Epidermal melanocyte (primary cell): ENCODE measurements at regions not wholly inside any gene's neighbourhood (a gene's known extent, or its start where the extent isn't known, plus 50 kb on each side); places are given as distances from the start of the nearest gene placed in this dataset.

Experiments used
- DNase-seq: peaks from one replicate; pipeline ENCODE4 v3.0.0; 2011; ENCODE audit warnings: low spot score; ENCODE audit not compliant: insufficient read length

- DNase-seq = no peak
Measured at GRCh38 chr9:108516391-108516790, 339.4 kb downstream of the ACTL7B start.

- no peak for DNase-seq
Measured at GRCh38 chr9:108515856-108516255, 339.9 kb downstream of the ACTL7B start.

GRCh38 chr9:108512426-108513173, 343.2 kb downstream of the ACTL7B start:
- no peak for DNase-seq

- DNase-seq = no peak
Measured at GRCh38 chr9:108511307-108511706, 344.5 kb downstream of the ACTL7B start.

GRCh38 chr9:108496846-108497245, 358.9 kb downstream of the ACTL7B start:
- DNase-seq = no peak

GRCh38 chr9:108489567-108489966, 366.2 kb downstream of the ACTL7B start:
- DNase-seq = no peak

- DNase-seq = no peak
Measured at GRCh38 chr9:108486831-108487230, 369.0 kb downstream of the ACTL7B start.

GRCh38 chr9:108484468-108484867, 371.3 kb downstream of the ACTL7B start:
- no peak for DNase-seq

- no peak for DNase-seq
Measured at GRCh38 chr9:108483676-108484075, 372.1 kb downstream of the ACTL7B start.

- DNase-seq = no peak
Measured at GRCh38 chr9:108479989-108480652, 375.7 kb downstream of the ACTL7B start.

GRCh38 chr9:108478431-108479332, 377.1 kb downstream of the ACTL7B start:
- peak; percentile 54 for DNase-seq

- no peak for DNase-seq
Measured at GRCh38 chr9:108477529-108478006, 378.2 kb downstream of the ACTL7B start.

- no peak for DNase-seq
Measured at GRCh38 chr9:108476574-108476973, 379.2 kb downstream of the ACTL7B start.

- no peak for DNase-seq
Measured at GRCh38 chr9:108475813-108476212, 380.0 kb downstream of the ACTL7B start.

GRCh38 chr9:108474356-108474755, 381.4 kb downstream of the ACTL7B start:
- no peak for DNase-seq

- DNase-seq = no peak
Measured at GRCh38 chr9:108473209-108474112, 382.3 kb downstream of the ACTL7B start.

GRCh38 chr9:108469654-108470053, 386.1 kb downstream of the ACTL7B start:
- no peak for DNase-seq

- DNase-seq = no peak
Measured at GRCh38 chr9:108468364-108468763, 387.4 kb downstream of the ACTL7B start.

GRCh38 chr9:108467653-108468324, 388.0 kb downstream of the ACTL7B start:
- DNase-seq = no peak

GRCh38 chr9:108467161-108467560, 388.6 kb downstream of the ACTL7B start:
- DNase-seq = no peak
